ENCODE measurements at regions not wholly inside any gene's neighbourhood (a gene's known extent, or its start where the extent isn't known, plus 50 kb on each side); places are given as distances from the start of the nearest gene placed in this dataset.

GRCh38 chr3:25097023-25097422, 331.0 kb upstream of the RARB start (continued):
- TF ChIP-seq USF2 (IDR thresholded peaks at IDR 0.05; ENCODE audit: low read length) = no peak
- no peak for TF ChIP-seq KDM4A (IDR thresholded peaks at IDR 0.05; ENCODE audit: low read depth, low read length, severe bottlenecking)
- no peak for TF ChIP-seq SIN3A (conservative IDR thresholded peaks at IDR 0.05 in 1 of 2, IDR thresholded peaks at IDR 0.05 in 1 of 2; ENCODE audit: low read depth in 1 of 2, low read length in 2 of 2)
- no peak for TF ChIP-seq EP300 (IDR thresholded peaks at IDR 0.05; ENCODE audit: borderline replicate concordance in 1 of 2, low read depth in 2 of 2, low read length in 2 of 2)
- no peak for TF ChIP-seq SIX5 (IDR thresholded peaks at IDR 0.05; ENCODE audit: low read depth, low read length)
- TF ChIP-seq TBP (IDR thresholded peaks at IDR 0.05; ENCODE audit: low read depth, low read length) = no peak
- TF ChIP-seq SP4 (IDR thresholded peaks at IDR 0.05; ENCODE audit: low read length) = no peak

Measured in H1 (cell line).